HG03097 (cell line): ENCODE measurements at regions not wholly inside any gene's neighbourhood (a gene's known extent, or its start where the extent isn't known, plus 50 kb on each side); places are given as distances from the start of the nearest gene placed in this dataset.

Experiments
- ATAC-seq: cut with Tn5 transposase; IDR thresholded peaks from one replicate; pipeline ENCODE4 v1.9.1; 2021; ENCODE audit not compliant: unreplicated experiment, low FRiP score

DNA sequence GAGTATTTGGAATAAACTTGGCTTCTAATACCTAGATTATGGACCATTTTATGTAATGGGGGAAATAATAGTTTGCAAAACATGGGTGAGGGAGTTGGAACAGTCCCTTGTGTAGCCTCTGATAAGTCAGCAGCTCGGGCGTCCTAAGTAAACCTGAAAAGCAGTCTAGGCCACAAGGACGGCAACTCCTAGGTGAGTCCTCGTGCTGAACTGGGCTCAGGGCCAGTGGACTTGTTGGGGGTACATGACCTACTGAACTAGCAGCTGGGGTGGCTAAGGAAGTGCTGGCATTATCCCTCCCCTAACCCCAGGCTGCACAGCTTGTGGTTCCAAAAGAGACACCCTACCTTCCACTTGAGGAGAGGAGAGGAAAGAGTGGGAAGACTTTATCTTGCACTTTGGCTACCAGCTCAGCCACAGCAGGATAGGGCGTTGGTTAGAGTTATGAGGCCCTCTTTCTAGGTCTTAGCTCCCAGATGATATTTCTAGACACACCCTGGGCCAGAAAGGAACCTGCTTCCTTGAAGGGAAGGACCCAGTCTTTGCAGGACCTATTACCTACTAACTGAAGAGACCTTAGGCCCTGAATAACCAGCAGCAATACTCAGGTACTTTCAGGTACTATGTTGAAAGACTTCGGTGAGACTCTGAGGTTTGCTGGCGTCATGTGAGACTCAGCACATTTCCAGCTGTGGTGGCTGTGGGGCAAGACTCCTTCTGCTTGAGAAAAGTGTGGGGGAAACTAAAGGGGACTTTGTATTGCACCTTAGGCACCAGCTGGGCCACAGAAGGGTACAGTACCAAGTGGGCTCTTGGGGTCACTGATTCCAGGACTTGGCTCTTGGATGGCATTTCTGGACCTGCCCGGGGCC, 71.0 kb downstream of the AQP4 start:
- no peak for ATAC-seq

- no peak for ATAC-seq
Measured at GRCh38 chr18:26792661-26793060, 72.8 kb downstream of the AQP4 start.

GRCh38 chr18:26791676-26792075, 73.8 kb downstream of the AQP4 start:
- ATAC-seq: no peak

- no peak for ATAC-seq
Measured at GRCh38 chr18:26784599-26784998, 80.9 kb downstream of the AQP4 start.

- ATAC-seq: no peak
Measured at GRCh38 chr18:26783170-26783569, 82.3 kb downstream of the AQP4 start.

GRCh38 chr18:26780520-26781325, 84.8 kb downstream of the AQP4 start:
- no peak for ATAC-seq

DNA sequence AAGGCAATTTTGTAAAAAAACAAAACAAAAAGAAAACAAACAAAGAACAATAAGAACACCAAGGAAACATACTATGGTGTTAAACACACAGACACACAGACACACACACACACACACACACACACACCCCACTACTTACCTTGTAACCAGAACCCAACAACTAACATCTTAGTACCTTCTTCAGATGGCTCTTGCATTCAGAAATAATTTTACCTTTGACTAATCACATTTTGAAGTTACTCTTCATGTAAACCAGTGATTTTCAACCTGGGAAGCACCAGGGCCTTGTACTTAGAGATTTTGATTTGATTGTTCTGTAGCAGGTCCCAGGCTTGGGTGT, 87.5 kb downstream of the AQP4 start:
- ATAC-seq: no peak

GRCh38 chr18:26777351-26778053, 88.0 kb downstream of the AQP4 start:
- no peak for ATAC-seq

- no peak for ATAC-seq
Measured at GRCh38 chr18:26772691-26773090, 92.8 kb downstream of the AQP4 start.

DNA sequence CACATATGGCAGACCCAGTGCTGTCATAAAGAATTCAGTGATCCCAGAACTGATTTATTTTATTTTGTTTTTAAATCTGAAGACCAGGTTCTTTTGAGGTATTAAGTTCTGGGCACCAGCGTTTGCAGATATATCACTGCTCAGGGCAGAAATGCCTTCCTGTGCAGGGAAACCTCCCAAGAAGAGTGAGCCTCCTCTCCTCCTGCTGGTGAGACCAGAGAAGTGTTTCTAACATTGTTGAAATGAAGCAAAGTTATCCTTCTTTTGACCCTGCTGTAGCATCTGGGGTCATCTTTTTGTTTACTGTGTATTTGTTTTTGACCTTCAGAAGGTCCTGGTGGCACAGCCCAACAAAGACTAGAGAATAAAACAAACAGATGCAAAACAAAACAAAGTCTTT, 94.0 kb downstream of the AQP4 start:
- ATAC-seq: no peak

GRCh38 chr18:26768385-26768784, 97.1 kb downstream of the AQP4 start:
- no peak for ATAC-seq

- ATAC-seq: no peak
Measured at GRCh38 chr18:26765498-26765897, 100.0 kb downstream of the AQP4 start.

- ATAC-seq: no peak
Measured at GRCh38 chr18:26764586-26764985, 100.9 kb downstream of the AQP4 start.

GRCh38 chr18:26764177-26764576, 101.3 kb downstream of the AQP4 start:
- no peak for ATAC-seq

DNA sequence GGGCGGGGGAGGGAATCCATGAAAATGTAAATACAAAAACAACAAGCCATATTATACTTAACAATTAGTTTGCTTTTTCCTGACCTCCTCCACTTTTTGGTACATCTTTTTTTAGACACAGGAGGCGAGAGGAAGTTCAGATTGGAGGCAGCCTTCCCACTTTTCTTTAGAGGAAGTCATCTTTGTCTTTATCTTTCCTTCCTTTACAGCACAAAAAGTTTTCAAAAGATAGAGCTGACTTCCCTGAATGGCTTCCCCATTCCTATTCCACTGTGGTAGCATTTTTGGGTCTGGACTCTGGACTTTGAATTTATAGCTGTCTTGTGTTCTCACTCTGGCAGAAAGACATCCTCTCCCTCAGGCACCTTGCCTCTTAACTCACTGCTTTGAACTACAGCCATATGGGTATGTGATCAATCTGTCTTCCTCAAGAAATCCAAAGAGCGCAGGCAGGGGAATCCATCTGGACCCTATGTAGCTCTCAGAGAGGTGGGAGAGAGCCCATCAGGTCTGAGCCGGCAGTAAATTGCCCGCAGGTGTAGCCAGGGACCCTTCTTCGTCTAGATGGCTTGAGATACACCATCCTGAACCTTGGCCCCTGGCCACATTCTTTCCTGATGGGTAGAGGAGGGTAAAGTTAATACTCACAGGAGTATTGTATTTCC, 101.9 kb downstream of the AQP4 start:
- no peak for ATAC-seq

- ATAC-seq: no peak
Measured at GRCh38 chr18:26757263-26758019, 108.1 kb downstream of the AQP4 start.

DNA sequence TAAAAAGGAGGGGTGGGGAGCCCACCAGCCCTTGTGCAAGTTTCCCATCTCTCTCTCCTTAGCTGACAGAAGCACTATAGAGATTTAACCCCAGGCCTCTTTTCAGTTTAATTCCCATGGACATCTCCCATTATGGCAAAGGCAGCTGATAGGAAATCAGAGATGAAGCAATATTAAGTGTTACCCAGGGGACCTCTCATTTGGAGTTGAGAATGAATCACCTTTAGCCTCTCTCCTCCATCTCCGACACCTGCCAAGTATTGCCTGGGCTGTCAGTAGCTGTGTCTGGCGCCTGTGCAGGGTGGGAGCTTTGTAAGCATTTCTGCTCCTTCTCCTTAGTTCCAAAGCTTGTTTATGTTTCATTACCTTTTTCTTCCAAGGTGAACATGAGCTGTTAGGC, 109.0 kb downstream of the AQP4 start:
- no peak for ATAC-seq

DNA sequence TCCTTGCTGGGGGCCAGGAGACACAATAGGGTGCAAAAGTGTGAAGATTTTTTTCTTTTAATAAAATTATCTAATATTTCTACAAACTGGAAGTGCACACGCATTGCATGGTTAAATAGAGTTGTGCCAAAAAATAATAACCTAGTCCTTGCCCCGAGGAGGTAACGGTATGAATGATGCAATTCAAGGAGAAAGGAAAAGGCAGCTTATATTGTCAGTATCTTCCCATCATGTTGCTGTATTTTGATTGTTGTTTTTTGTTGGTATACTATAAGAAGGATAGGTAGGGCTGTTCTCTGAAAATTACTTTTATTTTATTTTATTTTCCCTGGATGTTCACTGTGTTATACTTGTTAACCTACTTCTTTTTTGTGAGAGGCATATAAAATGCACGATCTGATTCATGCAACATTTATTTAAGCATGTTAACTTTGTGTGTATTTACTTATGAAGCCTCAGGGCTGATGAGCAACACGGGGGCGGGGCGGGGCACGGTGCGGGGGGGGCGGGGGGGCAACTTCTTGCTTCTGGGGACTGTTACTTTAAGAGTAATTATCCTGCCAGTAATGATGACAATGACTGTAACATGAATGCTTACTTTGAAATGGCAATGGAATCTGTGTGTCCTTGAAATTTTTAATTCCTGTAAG, 118.6 kb downstream of the AQP4 start:
- ATAC-seq: no peak

- no peak for ATAC-seq
Measured at GRCh38 chr18:26746398-26746797, 119.1 kb downstream of the AQP4 start.
